ENCODE measurements at regions not wholly inside any gene's neighbourhood (a gene's known extent, or its start where the extent isn't known, plus 50 kb on each side); places are given as distances from the start of the nearest gene placed in this dataset.

GRCh38 chr20:12775041-12775440, 233.7 kb upstream of the SPTLC3 start:
- intact Hi-C loops (cut with DNase I): no loop called here
- no peak overlapping the region for H3K4me3 ChIP-seq
- DNase-seq (no peak), ATAC-seq (no peak)
- H3K27me3 ChIP-seq: no peaks in the 10 kb centered on the region
- no peak for TF ChIP-seq CTCF (IDR thresholded peaks at IDR 0.05)
- no peaks in the 10 kb centered on the region for H3K36me3 ChIP-seq
- H3K4me1 ChIP-seq: no peaks in the 10 kb centered on the region
- no peaks in the 10 kb centered on the region for H3K9me3 ChIP-seq
- H3K27ac ChIP-seq: no peak overlapping the region

- no peak for DNase-seq
- no peak for ATAC-seq
Observed at GRCh38 chr20:12777016-12777415, 231.8 kb upstream of the SPTLC3 start.

GRCh38 chr20:12786276-12786675, 222.5 kb upstream of the SPTLC3 start:
- Histone ChIP-seq H3K36me3 (no peaks in the 10 kb centered on the region), H3K27ac (no peak overlapping the region), H3K4me1 (no peaks in the 10 kb centered on the region), H3K4me3 (no peak overlapping the region), H3K9me3 (no peaks in the 10 kb centered on the region), H3K27me3 (no peaks in the 10 kb centered on the region)
- ATAC-seq: no peak
- no peak for TF ChIP-seq CTCF (IDR thresholded peaks at IDR 0.05)
- intact Hi-C loops (cut with DNase I): no loop called here
- DNase-seq: no peak

More at GRCh38 chr20:12777016-12777415, 231.8 kb upstream of the SPTLC3 start:
- Histone ChIP-seq H3K36me3 (no peaks in the 10 kb centered on the region), H3K4me1 (no peaks in the 10 kb centered on the region), H3K27me3 (no peaks in the 10 kb centered on the region), H3K4me3 (no peak overlapping the region), H3K27ac (no peak overlapping the region), H3K9me3 (no peaks in the 10 kb centered on the region)
- TF ChIP-seq CTCF (IDR thresholded peaks at IDR 0.05): no peak
- intact Hi-C loops (cut with DNase I): no loop called here

- ATAC-seq (no peak), DNase-seq (no peak)
- Histone ChIP-seq H3K27ac (no peak overlapping the region), H3K9me3 (no peaks in the 10 kb centered on the region), H3K27me3 (no peaks in the 10 kb centered on the region), H3K4me1 (no peaks in the 10 kb centered on the region), H3K4me3 (no peak overlapping the region), H3K36me3 (no peaks in the 10 kb centered on the region)
- intact Hi-C loops (cut with DNase I): no loop called here
- TF ChIP-seq CTCF (IDR thresholded peaks at IDR 0.05): no peak
Observed at GRCh38 chr20:12788632-12789299, 220.0 kb upstream of the SPTLC3 start.

- H3K4me1 ChIP-seq: no peaks in the 10 kb centered on the region
- H3K27me3 ChIP-seq: no peaks in the 10 kb centered on the region
- H3K4me3 ChIP-seq: no peak overlapping the region
- intact Hi-C loops (cut with DNase I): no loop called here
- DNase-seq: no peak
- H3K27ac ChIP-seq: no peak overlapping the region
- ATAC-seq: no peak
- no peaks in the 10 kb centered on the region for H3K9me3 ChIP-seq
- no peak for TF ChIP-seq CTCF (IDR thresholded peaks at IDR 0.05)
- H3K36me3 ChIP-seq: no peaks in the 10 kb centered on the region
Observed at GRCh38 chr20:12790859-12791258, 217.9 kb upstream of the SPTLC3 start.

Data from left lung (tissue), 4 donors.